Mesothelial cell of epicardium (in vitro differentiated cells): ENCODE measurements at regions not wholly inside any gene's neighbourhood (a gene's known extent, or its start where the extent isn't known, plus 50 kb on each side); places are given as distances from the start of the nearest gene placed in this dataset.

Experiments used
- DNase-seq, 2 experiments: peaks; one replicate each; pipeline ENCODE4 v3.0.0; 2021; ENCODE audit warnings: low spot score in 2 of 2; ENCODE audit not compliant: unreplicated experiment in 2 of 2
- H3K27ac Mint-ChIP-seq: 2 replicates; pipeline ENCODE4 v1.8.0; 2021; ENCODE audit warnings: mixed read lengths
- H3K27me3 Mint-ChIP-seq: 2 replicates; pipeline ENCODE4 v1.8.0; 2021; ENCODE audit warnings: low read depth, mixed read lengths
- H3K36me3 Mint-ChIP-seq: 2 replicates; pipeline ENCODE4 v1.8.0; 2021; ENCODE audit warnings: mixed read lengths
- H3K4me1 Mint-ChIP-seq: 2 replicates; pipeline ENCODE4 v1.8.0; 2021; ENCODE audit warnings: mixed read lengths
- H3K4me3 Mint-ChIP-seq: 2 replicates; pipeline ENCODE4 v1.8.0; 2021; ENCODE audit warnings: mild to moderate bottlenecking, moderate library complexity, mixed read lengths
- H3K9me3 Mint-ChIP-seq: 2 replicates; pipeline ENCODE4 v1.8.0; 2021; ENCODE audit warnings: mixed read lengths
- CTCF ChIP-seq: fragments of 200-600 bp; sonication (generic); IDR thresholded peaks from one replicate; pipeline ENCODE4 v1.5.0; 2021; ENCODE audit warnings: antibody characterized with exemption; ENCODE audit not compliant: unreplicated experiment

GRCh38 chr21:35933466-35933865 is 126.9 kb downstream of the SETD4 start:
- H3K4me3 Mint-ChIP-seq = no peak overlapping the region
- no peak for DNase-seq
- no peaks in the 10 kb centered on the region for H3K36me3 Mint-ChIP-seq
- no peaks in the 10 kb centered on the region for H3K4me1 Mint-ChIP-seq
- no peaks in the 10 kb centered on the region for H3K27me3 Mint-ChIP-seq
- no peak overlapping the region for H3K27ac Mint-ChIP-seq
- no peaks in the 10 kb centered on the region for H3K9me3 Mint-ChIP-seq
- no peak for TF ChIP-seq CTCF

GRCh38 chr21:35932232-35932911 is 128.0 kb downstream of the SETD4 start:
- H3K9me3 Mint-ChIP-seq = no peaks in the 10 kb centered on the region
- H3K27me3 Mint-ChIP-seq = no peaks in the 10 kb centered on the region
- H3K36me3 Mint-ChIP-seq = no peaks in the 10 kb centered on the region
- H3K27ac Mint-ChIP-seq = no peak overlapping the region
- no peaks in the 10 kb centered on the region for H3K4me1 Mint-ChIP-seq
- DNase-seq = no peak
- TF ChIP-seq CTCF = no peak
- H3K4me3 Mint-ChIP-seq = no peak overlapping the region

- H3K27me3 Mint-ChIP-seq = no peaks in the 10 kb centered on the region
- H3K27ac Mint-ChIP-seq = no peak overlapping the region
- H3K4me1 Mint-ChIP-seq = peaks cover 4% of the 10 kb centered on the region
- TF ChIP-seq CTCF = no peak
- H3K9me3 Mint-ChIP-seq = no peaks in the 10 kb centered on the region
- DNase-seq = no peak
- H3K36me3 Mint-ChIP-seq = no peaks in the 10 kb centered on the region
- H3K4me3 Mint-ChIP-seq = no peak overlapping the region
Measured at GRCh38 chr21:35929901-35930300, 130.4 kb downstream of the SETD4 start.

GRCh38 chr21:35927262-35927661 is 133.1 kb downstream of the SETD4 start:
- H3K36me3 Mint-ChIP-seq = no peaks in the 10 kb centered on the region
- no peaks in the 10 kb centered on the region for H3K9me3 Mint-ChIP-seq
- peaks cover 4% of the 10 kb centered on the region for H3K4me1 Mint-ChIP-seq
- H3K27me3 Mint-ChIP-seq = peaks cover 5% of the 10 kb centered on the region
- no peak for TF ChIP-seq CTCF
- H3K27ac Mint-ChIP-seq = no peak overlapping the region
- no peak for DNase-seq
- H3K4me3 Mint-ChIP-seq = no peak overlapping the region

- Mint-ChIP-seq H3K27me3 (peaks cover 14% of the 10 kb centered on the region), H3K36me3 (no peaks in the 10 kb centered on the region), H3K27ac (no peak overlapping the region), H3K4me3 (no peak overlapping the region), H3K9me3 (no peaks in the 10 kb centered on the region), H3K4me1 (peaks cover 4% of the 10 kb centered on the region)
- TF ChIP-seq CTCF = no peak
- no peak for DNase-seq
Measured at GRCh38 chr21:35926003-35926740, 134.2 kb downstream of the SETD4 start.
